CD8-positive, alpha-beta memory T cell (primary cell): ENCODE measurements at regions not wholly inside any gene's neighbourhood (a gene's known extent, or its start where the extent isn't known, plus 50 kb on each side); places are given as distances from the start of the nearest gene placed in this dataset.
"Not testable (repeated sequence)": the region's sequence is repeated elsewhere in the genome, so short reads cannot be mapped to it uniquely, and the experiment has no call there.

Experiments
- CTCF ChIA-PET: fragments of 350-600 bp; sonication (Branson Sonifier 250); formaldehyde crosslinking; loops from one replicate; lab custom pipeline; 2021; ENCODE audit warnings: antibody characterized with exemption; lab: Charles Lee
- POLR2A ChIA-PET: fragments of 350-600 bp; sonication (Branson Sonifier 250); formaldehyde crosslinking; loops from one replicate; lab custom pipeline; 2021; ENCODE audit warnings: antibody characterized with exemption; lab: Charles Lee
- DNase-seq, 5 donors: peaks; one replicate each; pipeline versions ENCODE4 v3.0.0 to v3.0.0-alpha.2; 2020 to 2022; ENCODE audit warnings: mixed read lengths in 1 of 5
- H3K27ac ChIP-seq: one replicate; pipeline ENCODE4 v1.7.0; 2013; ENCODE audit warnings: low read depth, mild to moderate bottlenecking, low read length, moderate library complexity
- H3K27me3 ChIP-seq: 2 replicates; pipeline ENCODE4 v1.7.0; 2013; ENCODE audit warnings: low read length, mild to moderate bottlenecking; ENCODE audit not compliant: insufficient read depth, poor library complexity, severe bottlenecking
- H3K36me3 ChIP-seq: 2 replicates; pipeline ENCODE4 v1.7.0; 2013; ENCODE audit warnings: mild to moderate bottlenecking, low read length, moderate library complexity; ENCODE audit not compliant: insufficient read depth
- H3K4me1 ChIP-seq: 2 replicates; pipeline ENCODE4 v1.7.0; 2013; ENCODE audit warnings: mild to moderate bottlenecking, low read length, moderate library complexity; ENCODE audit not compliant: insufficient read depth
- H3K4me3 ChIP-seq: 2 replicates; pipeline ENCODE4 v1.7.0; 2013; ENCODE audit warnings: mild to moderate bottlenecking, low read length
- H3K9me3 ChIP-seq: 2 replicates; pipeline ENCODE4 v1.7.0; 2013; ENCODE audit warnings: mild to moderate bottlenecking, low read length
- H3K27ac Mint-ChIP-seq, 8 donors: one replicate each; pipeline ENCODE4 v1.8.0; 2020 to 2021; ENCODE audit warnings: mixed read lengths in 8 of 8, mild to moderate bottlenecking in 6 of 8, inconsistent platforms in 3 of 8, moderate library complexity in 3 of 8
- H3K27me3 Mint-ChIP-seq, 2 donors: one replicate each; pipeline ENCODE4 v1.8.0; 2020 to 2021; ENCODE audit warnings: mixed read lengths in 2 of 2, mild to moderate bottlenecking in 1 of 2, moderate library complexity in 1 of 2
- H3K36me3 Mint-ChIP-seq, 3 donors: one replicate each; pipeline ENCODE4 v1.8.0; 2020 to 2021; ENCODE audit warnings: mixed read lengths in 3 of 3, inconsistent platforms in 1 of 3, mild to moderate bottlenecking in 1 of 3
- H3K4me1 Mint-ChIP-seq, 3 donors: one replicate each; pipeline ENCODE4 v1.8.0; 2020 to 2021; ENCODE audit warnings: mixed read lengths in 3 of 3, inconsistent platforms in 1 of 3, mild to moderate bottlenecking in 1 of 3
- H3K4me3 Mint-ChIP-seq, 7 donors: one replicate each; pipeline ENCODE4 v1.8.0; 2020 to 2021; ENCODE audit warnings: mixed read lengths in 7 of 7, mild to moderate bottlenecking in 6 of 7, moderate library complexity in 4 of 7, inconsistent platforms in 2 of 7
- H3K9me3 Mint-ChIP-seq, 5 donors: one replicate each; pipeline ENCODE4 v1.8.0; 2020 to 2022; ENCODE audit warnings: mixed read lengths in 5 of 5, mild to moderate bottlenecking in 3 of 5, moderate library complexity in 2 of 5, inconsistent platforms in 1 of 5

DNA sequence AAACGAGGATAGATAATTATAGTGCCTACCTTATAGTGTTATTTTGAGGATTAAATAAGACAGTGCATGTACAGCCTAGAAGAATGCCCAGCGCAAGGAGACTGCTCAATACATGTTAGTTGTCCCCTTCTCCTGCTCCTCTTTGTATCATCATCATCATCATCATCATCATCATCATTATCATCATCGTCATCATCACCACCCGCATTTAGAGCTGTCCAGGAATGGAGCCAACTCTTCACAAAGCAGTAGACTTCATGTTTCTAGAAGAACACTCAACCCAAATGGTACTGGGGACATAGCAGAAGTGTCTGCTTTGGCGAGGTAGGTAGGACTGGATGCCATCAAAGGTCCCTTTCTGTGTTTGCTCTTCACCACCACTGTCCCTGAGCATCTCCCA lies 116.0 kb downstream of the TRIM43 start:
- no peaks in the 10 kb centered on the region for H3K4me1 Mint-ChIP-seq
- no peaks in the 10 kb centered on the region for H3K36me3 ChIP-seq
- H3K27ac ChIP-seq, result no peak overlapping the region
- H3K9me3 ChIP-seq, result no peaks in the 10 kb centered on the region
- H3K27ac Mint-ChIP-seq, result no peak overlapping the region
- no peak overlapping the region for H3K4me3 ChIP-seq
- H3K4me1 ChIP-seq, result no peaks in the 10 kb centered on the region
- CTCF ChIA-PET, result no interaction called here
- H3K27me3 ChIP-seq, result no peaks in the 10 kb centered on the region
- no peaks in the 10 kb centered on the region for H3K9me3 Mint-ChIP-seq
- POLR2A ChIA-PET, result no interaction called here
- H3K27me3 Mint-ChIP-seq, result peaks cover 6 to 14% of the 10 kb centered on the region in 2 donors
- no peaks in the 10 kb centered on the region for H3K36me3 Mint-ChIP-seq
- no peak overlapping the region for H3K4me3 Mint-ChIP-seq
- DNase-seq, result no peak

DNA sequence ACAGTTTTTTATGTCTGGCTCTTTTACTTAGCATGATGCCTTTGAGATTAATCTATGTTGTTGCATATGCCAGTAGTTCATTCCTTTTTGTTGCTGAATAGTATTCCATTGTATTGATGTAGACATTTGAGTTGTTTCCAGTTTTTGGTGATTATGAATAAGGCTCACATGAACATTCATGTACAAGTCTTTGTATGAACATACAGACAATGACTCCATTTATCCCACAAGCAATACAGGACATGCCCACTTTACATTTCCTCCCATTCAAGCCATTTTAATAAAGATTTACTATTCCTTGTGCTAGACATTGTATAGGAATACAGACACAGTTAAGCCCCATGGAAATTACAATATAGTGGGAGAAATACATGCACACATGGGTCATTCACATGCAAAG lies 118.0 kb downstream of the TRIM43 start:
- POLR2A ChIA-PET, result no interaction called here
- Mint-ChIP-seq H3K4me3 (no peak overlapping the region), H3K27me3 (peaks cover 10 to 14% of the 10 kb centered on the region in 2 donors), H3K27ac (no peak overlapping the region), H3K9me3 (no peaks in the 10 kb centered on the region), H3K4me1 (no peaks in the 10 kb centered on the region), H3K36me3 (no peaks in the 10 kb centered on the region)
- Histone ChIP-seq H3K4me3 (no peak overlapping the region), H3K36me3 (no peaks in the 10 kb centered on the region), H3K27ac (no peak overlapping the region), H3K4me1 (no peaks in the 10 kb centered on the region), H3K9me3 (no peaks in the 10 kb centered on the region), H3K27me3 (no peaks in the 10 kb centered on the region)
- DNase-seq, result no peak
- CTCF ChIA-PET, result no interaction called here

DNA sequence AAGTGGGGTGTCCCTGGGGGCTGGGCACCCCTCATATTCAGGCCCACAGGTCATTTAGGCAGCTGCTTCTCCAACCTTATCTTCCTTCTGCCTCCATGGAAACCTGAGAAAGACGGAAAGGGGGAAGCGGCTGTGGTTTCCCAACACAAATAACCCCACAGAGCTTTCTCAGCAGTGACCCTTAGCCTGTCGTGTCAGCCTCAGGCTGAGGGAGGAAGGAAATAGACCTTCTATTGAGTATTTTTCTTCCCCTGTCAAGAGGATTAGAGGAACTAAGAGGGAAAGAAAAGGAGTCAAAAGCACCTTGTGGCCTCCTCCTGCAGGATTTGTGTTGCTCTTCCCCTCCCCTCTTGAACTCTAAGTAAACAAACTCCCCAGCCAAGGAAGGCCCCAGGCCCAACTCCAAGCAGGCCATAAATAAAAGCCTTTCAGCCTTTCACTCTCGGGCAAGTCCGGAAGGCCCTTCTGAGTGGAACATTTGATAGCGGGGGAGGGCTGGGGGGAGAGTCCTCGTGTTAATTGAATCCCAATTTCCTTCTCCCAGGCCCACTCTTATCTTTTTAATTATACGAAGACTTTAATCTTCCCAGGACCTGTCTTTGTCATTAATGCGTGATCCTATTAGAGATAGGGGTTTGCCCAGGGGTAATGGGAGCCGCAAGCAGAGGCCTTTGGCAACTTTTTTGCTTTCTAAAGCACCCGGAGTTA lies 121.8 kb downstream of the TRIM43 start:
- H3K4me1 Mint-ChIP-seq, POLR2A ChIA-PET, H3K27ac ChIP-seq, H3K36me3 ChIP-seq, H3K4me1 ChIP-seq, DNase-seq, H3K27ac Mint-ChIP-seq, CTCF ChIA-PET, H3K4me3 Mint-ChIP-seq, H3K4me3 ChIP-seq, H3K9me3 ChIP-seq, H3K27me3 ChIP-seq, H3K9me3 Mint-ChIP-seq, H3K36me3 Mint-ChIP-seq: not testable (repeated sequence)
- H3K27me3 Mint-ChIP-seq, result peaks cover 12 to 14% of the 10 kb centered on the region in 2 donors

DNA sequence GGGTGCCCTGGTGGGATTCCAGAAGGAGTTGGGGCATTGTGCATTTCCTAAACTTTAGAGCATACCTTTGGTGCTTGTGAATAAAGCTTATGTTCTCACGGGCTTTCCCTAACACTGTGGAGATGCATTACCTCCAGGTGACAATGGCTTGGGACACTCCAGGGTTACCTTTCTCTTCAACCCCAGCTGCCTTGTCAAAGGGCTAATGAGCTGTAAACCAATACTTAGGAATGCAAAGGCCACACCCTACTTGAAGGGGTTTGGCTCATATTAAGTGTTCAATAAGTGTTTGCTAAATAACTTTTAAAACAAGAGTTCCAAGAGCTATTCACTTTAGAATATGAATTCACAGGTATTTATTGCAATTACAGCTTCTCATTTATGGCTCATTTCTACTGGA lies 122.6 kb downstream of the TRIM43 start:
- POLR2A ChIA-PET, H3K36me3 Mint-ChIP-seq, CTCF ChIA-PET, H3K4me1 ChIP-seq, H3K9me3 Mint-ChIP-seq, H3K27ac ChIP-seq, H3K36me3 ChIP-seq, H3K9me3 ChIP-seq, H3K27ac Mint-ChIP-seq, H3K4me3 ChIP-seq, H3K4me1 Mint-ChIP-seq, H3K4me3 Mint-ChIP-seq, DNase-seq, H3K27me3 ChIP-seq: not testable (repeated sequence)
- H3K27me3 Mint-ChIP-seq, result peaks cover 8 to 10% of the 10 kb centered on the region in 2 donors

DNA sequence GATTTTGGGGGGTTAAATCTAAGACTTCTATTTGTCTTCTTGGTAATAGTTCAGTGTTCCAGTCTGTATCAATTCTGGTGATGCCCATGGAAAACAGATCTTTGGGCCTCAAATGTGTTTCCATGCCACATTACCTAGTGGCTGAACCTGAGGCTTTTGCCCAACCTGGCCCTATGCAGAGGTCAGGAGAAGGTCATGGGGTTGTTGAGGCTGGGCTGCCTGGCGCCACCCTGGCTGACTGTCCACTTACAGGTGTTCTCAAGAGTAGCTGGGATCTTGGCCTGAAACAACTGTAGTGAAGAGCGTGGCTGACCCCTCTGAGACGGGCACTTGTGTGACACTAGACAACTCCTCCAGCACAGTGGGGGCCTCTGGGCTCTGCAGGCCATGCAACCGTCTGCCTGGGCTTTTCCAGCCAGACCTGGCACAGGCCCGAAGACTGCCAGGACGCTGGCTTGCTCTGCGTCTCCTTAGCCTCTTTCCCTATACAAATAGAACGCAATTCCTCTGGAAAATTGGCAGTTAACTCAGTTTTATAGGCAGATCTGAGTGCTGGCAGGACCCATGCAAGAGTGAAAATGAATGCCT lies 127.8 kb downstream of the TRIM43 start:
- H3K4me3 ChIP-seq, result no peak overlapping the region
- H3K36me3 ChIP-seq, result no peaks in the 10 kb centered on the region
- H3K4me1 ChIP-seq, result no peaks in the 10 kb centered on the region
- H3K9me3 ChIP-seq, result no peaks in the 10 kb centered on the region
- H3K27ac ChIP-seq, result no peak overlapping the region
- CTCF ChIA-PET, result no interaction called here
- peaks cover 0 to 3% of the 10 kb centered on the region in 2 donors for H3K27me3 Mint-ChIP-seq
- DNase-seq, result no peak
- no peak overlapping the region for H3K27ac Mint-ChIP-seq
- H3K9me3 Mint-ChIP-seq, result no peaks in the 10 kb centered on the region
- H3K27me3 ChIP-seq, result no peaks in the 10 kb centered on the region
- POLR2A ChIA-PET, result no interaction called here
- no peak overlapping the region for H3K4me3 Mint-ChIP-seq
- no peaks in the 10 kb centered on the region for H3K4me1 Mint-ChIP-seq
- H3K36me3 Mint-ChIP-seq, result no peaks in the 10 kb centered on the region

DNA sequence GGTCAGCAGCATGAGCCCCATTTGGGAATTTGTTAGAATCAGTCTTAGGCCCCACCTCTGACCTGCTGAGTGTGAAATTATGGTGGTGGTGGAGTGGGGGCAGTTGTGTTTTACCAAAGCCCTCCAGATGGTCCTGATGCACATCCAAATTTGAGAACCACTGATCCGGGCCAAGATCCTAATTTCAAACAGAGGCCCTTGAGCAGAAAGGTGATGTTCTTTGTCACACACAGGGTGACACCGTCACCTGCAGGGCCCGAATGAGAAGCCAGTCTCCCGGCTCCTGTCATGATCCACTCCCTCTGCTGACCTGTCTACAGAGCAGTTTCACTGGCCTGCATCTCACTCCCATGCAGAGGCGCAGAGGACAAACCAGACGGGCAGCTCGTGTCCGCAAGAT lies 129.9 kb downstream of the TRIM43 start:
- H3K9me3 Mint-ChIP-seq, result no peaks in the 10 kb centered on the region
- Histone ChIP-seq H3K4me1 (no peaks in the 10 kb centered on the region), H3K27me3 (no peaks in the 10 kb centered on the region), H3K9me3 (no peaks in the 10 kb centered on the region), H3K4me3 (no peak overlapping the region), H3K27ac (no peak overlapping the region), H3K36me3 (no peaks in the 10 kb centered on the region)
- H3K27me3 Mint-ChIP-seq, result peaks cover 0 to 1% of the 10 kb centered on the region in 2 donors
- no peak overlapping the region for H3K4me3 Mint-ChIP-seq
- no peak for DNase-seq
- POLR2A ChIA-PET, result no interaction called here
- H3K36me3 Mint-ChIP-seq, result no peaks in the 10 kb centered on the region
- CTCF ChIA-PET, result no interaction called here
- no peaks in the 10 kb centered on the region for H3K4me1 Mint-ChIP-seq
- H3K27ac Mint-ChIP-seq, result peak overlapping the region in 1 of 8 donors; percentile 16

DNA sequence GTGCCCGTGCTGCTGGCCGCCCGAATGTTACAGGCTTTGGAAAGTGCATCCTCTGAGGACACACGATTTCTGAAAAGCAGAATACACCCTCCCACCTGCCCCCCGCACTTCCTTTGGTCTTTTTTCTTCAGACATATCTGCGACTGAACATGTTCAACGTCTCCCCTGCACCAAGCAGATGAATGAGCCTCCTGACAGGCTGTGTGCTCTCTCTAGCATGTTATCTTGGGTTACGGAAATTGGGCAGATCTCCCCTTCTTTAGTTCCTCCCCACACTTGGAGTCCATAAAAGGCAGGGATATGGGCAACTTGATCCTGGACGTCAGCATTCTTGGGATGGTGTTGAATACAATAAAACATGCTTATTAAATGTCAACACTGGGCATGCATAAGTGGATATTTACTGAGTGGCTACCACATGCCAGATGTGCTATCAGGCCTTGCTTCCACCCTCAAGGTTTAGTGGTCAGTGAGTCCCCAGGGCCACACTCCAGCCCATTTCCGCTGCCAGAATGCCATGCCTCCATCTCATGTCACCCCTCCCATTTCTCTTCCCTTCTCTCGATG lies 130.4 kb downstream of the TRIM43 start:
- Histone ChIP-seq H3K27me3 (no peaks in the 10 kb centered on the region), H3K4me1 (no peaks in the 10 kb centered on the region), H3K36me3 (no peaks in the 10 kb centered on the region), H3K4me3 (no peak overlapping the region), H3K9me3 (no peaks in the 10 kb centered on the region), H3K27ac (no peak overlapping the region)
- Mint-ChIP-seq H3K9me3 (no peaks in the 10 kb centered on the region), H3K36me3 (no peaks in the 10 kb centered on the region), H3K4me3 (no peak overlapping the region), H3K27me3 (peaks cover 0 to 1% of the 10 kb centered on the region in 2 donors), H3K27ac (no peak overlapping the region), H3K4me1 (no peaks in the 10 kb centered on the region)
- POLR2A ChIA-PET, result no interaction called here
- CTCF ChIA-PET, result no interaction called here
- DNase-seq, result no peak

DNA sequence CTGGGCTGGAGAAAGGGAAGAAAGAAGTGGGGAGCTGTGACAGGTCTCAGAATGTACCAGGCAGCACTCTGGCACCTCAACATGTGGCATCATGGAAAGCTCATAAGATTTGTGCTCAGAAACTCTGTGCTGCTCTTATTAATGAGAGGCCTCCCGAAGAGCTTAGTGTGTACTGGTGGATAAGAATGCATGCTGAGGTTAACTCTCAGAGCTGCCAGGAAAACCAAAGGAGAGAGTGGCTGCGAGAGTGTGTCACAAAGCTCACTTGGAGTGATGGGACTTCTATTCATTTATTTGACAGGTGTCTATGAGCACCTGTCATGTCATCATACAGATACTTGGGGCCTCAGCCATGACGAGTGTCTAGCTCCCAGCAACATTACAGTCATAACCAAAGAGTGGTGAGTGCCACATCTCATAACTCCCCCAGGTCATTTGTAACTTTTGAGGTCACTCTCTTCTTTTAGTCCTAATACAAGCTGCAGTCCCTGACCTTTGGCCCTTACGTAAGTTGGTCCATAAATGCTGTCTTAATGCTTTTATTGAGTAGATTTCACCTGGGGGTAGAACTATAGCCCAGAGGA lies 131.9 kb downstream of the TRIM43 start:
- H3K27ac Mint-ChIP-seq, H3K4me3 Mint-ChIP-seq, H3K9me3 Mint-ChIP-seq, POLR2A ChIA-PET, H3K27me3 Mint-ChIP-seq, H3K27me3 ChIP-seq, DNase-seq, H3K27ac ChIP-seq, H3K4me3 ChIP-seq, H3K4me1 ChIP-seq, H3K4me1 Mint-ChIP-seq, H3K9me3 ChIP-seq, CTCF ChIA-PET, H3K36me3 ChIP-seq, H3K36me3 Mint-ChIP-seq: not testable (repeated sequence)
